GM19240 (cell line): ENCODE measurements at regions not wholly inside any gene's neighbourhood (a gene's known extent, or its start where the extent isn't known, plus 50 kb on each side); places are given as distances from the start of the nearest gene placed in this dataset.
"Not testable (repeated sequence)": the region's sequence is repeated elsewhere in the genome, so short reads cannot be mapped to it uniquely, and the experiment has no call there.

Source experiments
- DNase-seq: peaks from one replicate; pipeline ENCODE4 v3.0.0; 2011; ENCODE audit warnings: low spot score; ENCODE audit not compliant: insufficient read length

DNA sequence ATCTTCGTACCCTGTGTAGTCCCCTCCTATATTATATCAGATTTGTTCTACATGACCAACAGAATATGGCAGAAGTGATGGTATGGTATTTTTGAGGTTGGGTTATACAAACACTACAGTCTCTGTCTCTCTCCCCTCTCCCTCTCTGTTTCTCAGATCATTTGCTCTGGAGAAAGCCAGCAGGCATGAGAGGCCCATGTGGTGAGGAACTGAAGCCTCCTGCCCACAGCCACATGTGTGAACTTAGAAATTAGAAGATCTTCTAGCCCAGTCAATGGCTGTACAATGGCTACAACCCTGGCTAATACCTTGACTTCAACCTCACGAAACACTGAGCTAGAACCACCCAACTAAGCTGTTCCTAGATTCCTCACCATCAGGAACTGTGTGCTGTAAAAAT lies 250.6 kb downstream of the SMAD2 start:
- DNase-seq: no peak

DNA sequence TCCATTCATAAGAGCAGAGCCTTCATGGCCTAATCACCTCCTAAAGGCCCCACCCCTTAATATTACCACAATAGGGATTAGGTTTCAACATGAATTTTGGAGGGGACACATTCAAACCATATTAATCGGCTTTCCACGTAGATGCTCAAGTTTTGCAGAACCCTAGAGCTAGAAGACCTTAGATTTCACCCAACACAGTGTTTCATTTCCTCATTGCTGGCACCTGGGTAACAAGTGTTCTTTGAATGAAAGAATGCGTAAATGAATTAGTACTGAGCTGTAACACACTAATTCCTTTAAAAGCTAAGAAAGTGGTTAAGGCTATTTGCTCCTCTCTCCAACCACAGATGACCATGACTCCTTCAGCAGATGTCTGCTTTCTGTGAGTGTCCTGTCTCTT lies 252.5 kb downstream of the SMAD2 start:
- no peak for DNase-seq

DNA sequence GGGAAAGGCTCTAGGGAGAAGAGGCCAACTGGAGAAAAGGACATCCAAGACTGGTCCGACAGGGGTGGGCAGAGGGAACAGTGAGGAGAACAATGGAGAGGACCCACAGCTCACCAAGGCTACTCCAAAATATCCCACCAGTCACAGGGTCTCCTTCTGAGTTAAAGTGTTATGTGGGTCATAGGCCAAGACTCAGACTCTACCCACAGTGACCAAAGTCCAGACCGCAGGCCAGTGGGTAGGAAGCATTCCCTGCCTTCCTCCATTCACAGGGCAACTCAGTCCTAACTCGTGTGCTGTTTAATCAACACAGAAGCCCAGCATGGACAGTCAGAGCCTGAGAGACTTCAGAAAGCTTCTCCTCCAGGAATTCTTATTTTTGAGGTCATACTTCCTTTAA lies 260.6 kb downstream of the SMAD2 start:
- no peak for DNase-seq

DNA sequence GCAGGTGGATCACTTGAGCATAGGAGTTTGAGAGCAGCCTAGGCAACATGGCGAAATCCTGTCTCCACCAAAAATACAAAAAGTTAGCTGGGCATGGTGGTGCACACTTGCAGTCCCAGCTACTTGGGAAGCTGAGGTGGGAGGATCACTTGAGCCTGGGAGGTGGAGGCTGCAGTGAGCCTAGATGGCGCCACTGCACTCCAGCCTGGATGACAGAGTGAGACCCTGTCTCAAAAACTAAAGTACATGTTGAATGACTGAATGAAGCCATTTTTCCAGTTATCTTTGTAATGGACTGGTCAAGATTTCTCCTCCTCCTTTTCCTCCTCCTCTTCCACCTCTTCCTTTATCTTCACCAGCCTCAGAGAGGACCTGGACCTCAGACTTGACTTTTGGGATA lies 272.0 kb downstream of the SMAD2 start:
- DNase-seq: no peak

DNA sequence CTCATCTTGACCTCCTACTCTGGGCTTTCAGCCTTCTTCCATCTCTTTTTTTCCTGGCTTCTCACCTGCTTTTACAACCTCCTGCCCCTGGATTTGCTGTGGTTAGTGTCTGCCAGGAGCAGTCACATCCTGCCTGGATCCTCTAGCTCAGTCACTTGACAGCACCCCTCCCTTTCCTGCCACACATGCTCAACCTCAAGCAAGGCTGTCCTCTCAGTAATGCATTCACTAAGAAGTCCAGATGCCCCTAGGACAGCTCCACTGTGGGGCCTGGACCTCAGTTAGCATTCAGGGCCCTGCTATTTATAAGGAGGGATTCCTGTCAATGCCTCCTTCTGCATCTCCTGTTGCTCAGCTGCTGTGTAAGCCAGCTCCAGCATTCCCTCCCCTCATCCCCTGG lies 275.5 kb downstream of the SMAD2 start:
- DNase-seq: no peak

DNA sequence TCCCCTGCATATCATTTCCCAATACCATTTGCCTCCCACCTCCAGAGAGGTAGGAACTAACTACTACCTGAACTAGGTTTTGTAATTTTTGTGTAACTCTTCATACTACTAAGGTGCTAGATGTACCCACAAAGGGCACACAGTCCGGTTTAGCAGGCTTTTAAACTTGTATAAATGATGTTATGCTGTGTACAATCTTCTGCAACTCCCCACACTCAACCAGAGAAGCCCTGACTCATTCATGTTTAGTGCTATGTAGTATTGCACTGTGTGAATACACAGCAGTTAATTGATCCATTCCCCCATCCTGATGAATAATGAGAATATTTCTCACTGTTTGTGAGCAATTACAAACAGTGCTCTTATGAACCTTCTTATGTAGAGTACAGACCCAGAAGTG lies 285.6 kb downstream of the SMAD2 start:
- no peak for DNase-seq

DNA sequence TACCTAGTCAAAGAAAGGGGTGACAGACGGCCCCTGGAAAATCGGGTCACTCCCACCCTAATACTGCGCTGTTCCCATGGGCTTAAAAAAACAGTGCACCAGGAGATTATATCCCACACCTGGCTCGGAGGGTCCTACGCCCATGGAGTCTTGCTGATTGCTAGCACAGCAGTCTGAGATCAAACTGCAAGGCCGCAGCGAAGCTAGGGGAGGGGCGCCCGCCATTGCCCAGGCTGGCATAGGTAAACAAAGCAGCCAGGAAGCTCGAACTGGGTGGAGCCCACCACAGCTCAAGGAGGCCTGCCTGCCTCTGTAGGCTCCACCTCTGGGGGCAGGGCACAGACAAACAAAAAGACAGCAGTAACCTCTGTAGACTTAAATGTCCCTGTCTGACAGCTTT lies 292.9 kb downstream of the SMAD2 start:
- not testable (repeated sequence) for DNase-seq

DNA sequence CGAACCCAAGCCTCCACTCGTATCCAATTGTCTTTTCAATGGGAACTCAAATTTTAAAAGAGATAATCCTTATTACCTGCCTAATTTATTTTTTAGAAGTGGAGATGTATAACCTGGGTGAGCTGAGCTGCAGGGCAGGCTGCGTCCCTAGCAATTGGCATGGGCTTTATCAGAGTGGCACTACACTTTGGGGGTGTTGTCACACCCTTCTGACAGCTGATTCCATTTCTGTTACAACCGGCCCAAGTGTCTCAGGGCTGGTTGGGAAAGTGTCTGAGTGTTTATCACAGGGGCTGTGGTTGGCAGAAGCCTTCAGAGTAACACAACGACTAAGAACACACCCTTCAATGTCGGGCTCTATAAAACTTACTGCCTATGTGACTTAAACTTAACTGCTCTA lies 295.0 kb downstream of the SMAD2 start:
- DNase-seq: no peak

DNA sequence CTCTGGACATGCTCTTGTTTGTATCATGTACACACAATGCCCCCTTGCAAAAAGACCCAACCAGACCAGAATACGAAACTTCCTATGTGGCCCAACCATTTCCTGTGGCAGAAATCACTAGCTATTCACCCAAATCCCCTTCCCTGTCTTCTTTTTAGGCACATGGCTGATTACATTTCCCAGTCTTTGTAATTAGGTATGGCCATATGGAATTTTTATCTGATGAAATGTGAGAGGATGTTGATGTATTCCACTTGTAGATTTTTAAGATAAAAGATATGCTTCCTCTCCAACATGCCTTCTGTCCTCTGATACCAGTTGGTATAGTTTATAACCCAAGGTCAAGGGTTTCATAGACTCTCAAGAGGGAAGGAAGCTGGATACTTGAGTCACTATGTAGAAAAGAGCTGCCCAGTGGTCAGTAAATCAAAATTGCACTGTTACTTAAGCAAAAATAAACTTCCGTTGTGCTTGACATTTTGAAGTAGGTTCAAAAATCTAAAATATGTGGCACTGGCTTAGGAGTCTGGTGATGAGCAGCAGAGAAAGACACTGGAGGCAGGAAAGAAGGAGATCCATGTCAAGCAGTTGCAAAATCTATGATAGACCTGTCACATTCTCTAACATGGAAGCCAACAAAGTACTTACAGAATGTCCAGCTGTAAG lies 297.4 kb downstream of the SMAD2 start:
- no peak for DNase-seq

DNA sequence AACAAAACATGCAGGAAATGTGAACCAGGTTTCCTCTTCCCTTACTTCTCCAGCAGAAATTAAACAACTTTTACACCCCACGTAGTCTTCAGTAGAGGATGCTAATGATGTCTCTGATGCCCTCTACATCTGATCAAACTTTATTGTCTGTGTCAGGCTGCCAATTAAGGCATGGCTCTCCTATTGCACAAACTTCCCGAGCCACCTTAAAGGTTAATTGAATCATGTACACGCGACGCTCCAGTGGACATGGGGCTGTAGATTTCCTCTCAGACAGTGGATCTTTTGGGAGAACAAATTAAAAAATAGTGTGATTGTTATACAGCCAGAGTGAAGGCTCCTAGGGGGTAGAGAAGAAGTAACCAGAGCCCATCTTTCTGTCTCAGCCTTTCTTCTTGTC lies 301.6 kb downstream of the SMAD2 start:
- DNase-seq: no peak

DNA sequence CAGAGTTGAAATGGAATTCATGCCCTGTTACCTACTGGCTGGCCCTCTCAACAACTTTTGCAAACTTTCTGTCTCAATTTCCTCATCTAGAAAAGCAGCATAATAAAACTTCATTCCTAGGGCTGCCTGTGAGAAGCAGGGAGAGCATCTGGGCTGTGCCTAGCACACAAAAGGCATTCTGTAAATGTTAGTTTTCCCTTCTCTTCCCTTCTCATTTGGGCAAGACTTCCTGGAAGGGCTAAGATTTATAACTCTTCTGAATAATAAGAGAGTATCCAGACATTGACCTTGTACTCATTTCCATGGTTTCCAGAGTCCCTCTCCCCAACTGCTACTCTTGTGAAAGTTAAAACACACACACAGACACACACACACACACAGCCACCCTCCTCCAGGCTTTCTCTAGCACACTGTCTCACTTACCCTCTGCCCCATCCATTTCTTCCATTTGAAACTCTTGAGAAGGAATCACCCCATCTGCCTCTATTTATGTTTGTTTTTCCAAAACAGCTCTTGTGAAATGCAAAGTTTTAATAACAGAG lies 302.1 kb downstream of the SMAD2 start:
- no peak for DNase-seq

DNA sequence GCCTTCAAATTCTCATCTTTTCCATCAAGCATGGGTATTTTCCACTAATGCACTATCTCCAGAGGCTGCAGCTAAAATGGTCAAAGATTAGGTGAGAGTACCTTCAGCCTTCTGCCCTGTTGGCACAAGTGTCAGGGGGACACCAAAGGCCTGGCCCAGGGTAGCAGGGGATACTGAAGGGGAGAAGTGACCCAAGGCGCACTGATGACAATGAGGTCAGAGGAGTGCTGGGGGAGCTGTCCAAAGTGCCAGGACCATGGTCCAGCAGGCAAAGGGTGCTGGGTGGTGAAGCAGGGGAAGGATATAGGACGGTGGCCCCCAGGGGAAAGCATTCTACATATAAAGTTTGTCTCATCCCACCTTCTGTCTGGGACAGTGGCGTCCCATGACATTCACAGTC lies 303.4 kb downstream of the SMAD2 start:
- DNase-seq: no peak

DNA sequence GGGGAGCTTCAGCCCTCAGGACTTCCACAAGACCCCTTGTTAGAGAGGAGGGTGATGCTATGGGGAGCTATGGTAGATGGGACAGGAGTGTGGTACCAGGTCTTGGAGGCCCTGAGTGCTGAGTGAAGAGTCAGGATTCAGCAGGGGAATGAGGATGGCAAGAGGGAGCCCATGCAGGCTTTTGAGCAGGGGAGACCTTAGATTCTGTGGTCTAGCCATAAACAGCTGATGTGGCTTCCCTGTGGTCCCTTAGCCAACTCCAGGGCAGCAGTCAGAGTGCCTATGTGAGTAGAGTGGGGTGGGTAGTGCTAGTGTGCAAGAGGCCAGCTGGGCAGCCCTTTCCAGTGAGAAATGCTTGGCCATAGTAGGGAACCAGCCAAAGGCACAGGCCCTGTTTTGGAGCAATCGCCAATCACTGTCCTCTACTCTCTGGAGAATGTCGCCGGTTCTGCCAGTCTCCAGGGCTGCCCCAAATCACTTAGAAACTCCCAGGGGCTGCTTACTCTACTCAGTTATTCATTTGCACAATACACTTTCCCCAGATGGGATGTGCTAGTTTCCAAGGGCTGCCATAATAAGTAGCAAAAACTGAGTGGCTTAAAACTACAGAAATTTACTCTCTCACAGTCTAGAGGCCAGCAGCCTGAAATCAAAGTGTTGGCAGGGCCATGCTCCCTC lies 310.5 kb downstream of the SMAD2 start:
- no peak for DNase-seq

DNA sequence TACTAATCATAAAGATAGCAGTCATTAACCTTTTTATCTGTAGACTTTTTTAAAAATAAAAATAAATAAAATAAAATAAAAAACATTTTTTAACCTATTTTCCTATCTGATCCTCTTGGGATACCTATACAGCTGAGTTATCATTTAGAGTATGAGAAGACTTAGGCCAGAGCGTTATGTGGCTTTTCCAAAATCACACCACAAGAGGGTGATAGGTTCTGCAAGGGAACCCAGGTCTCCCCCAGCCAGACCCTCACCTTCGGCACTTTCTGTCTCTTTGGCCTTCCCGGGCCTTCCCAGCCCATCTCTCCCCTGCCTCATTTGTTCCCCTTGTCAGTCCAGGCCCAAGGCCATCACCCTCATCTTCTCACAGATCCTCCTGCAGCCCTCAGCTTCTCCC lies 311.7 kb downstream of the SMAD2 start:
- DNase-seq: no peak

DNA sequence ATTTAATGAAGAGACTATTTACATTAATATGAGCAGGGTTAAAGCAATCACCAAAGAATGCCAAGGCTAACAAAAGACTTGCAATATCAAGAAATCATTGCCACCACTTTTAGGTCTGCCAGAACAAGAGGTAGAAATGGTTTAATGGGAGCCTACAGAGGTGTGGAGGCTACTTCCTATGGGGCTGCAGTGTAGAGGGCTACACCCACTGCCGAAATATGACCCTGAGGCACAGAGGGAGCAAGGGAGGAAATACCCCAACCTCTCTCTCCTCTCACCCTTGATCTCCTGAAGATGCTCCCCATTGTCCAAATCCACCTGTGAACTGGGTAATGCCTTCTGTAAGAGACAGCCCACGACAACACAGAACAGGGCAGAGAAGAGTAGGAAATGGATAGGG lies 315.4 kb downstream of the SMAD2 start:
- no peak for DNase-seq

DNA sequence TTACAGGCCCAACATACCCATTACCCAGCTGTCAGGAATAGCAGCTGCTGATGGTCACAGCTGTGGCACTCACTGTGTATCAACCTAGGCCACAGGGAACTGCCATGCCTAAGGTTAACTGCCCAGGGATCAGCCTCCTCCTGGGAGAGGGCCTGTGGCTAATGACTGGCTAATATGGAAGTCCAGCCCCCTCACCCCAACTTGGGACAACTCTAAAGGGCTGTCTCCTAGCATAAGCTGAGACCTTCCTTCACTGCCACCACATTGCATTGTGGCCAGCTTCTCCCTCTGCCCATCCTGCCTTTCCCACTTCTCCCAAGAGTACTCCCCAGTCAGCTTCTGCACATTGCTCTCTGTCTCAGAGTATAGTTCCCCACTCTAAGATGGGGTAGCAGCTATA lies 316.5 kb downstream of the SMAD2 start:
- DNase-seq: no peak

DNA sequence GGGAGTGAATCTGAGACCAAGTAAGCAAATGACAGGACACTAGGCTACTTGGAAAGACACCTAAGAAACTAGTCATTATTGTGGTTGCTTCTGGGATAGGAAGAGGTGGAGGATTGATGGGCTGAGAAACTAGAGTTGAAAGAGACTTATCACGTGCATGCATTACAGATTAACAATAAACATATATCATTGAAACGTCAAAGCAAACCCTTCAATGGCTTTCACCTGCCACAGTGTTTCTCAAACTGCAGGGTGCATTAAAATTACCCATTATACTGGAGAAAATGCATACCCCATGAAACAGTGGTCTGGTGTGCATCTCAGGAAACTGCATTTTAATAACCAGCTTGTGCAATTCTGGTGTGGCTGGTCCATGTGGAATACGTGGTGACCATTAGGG lies 318.8 kb downstream of the SMAD2 start:
- no peak for DNase-seq

DNA sequence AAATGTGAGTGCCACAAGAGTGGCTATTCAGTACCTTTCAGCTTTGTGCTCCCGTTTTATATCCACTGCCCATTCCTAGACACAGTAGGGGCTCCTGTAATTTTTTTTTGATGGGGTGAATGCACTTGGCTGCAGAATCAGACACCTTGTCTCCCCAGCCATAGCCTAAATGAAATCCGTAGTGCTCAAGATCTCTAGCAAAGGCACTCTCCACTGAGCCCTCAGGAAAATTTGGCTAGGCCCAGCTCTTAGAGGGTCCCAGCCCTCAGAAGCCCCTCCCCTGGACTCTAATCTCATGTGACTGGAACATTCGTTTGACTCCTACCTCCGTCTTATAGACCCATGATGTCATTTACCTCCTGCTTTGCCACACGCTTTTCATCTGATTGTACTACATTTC lies 323.9 kb downstream of the SMAD2 start:
- no peak for DNase-seq

DNA sequence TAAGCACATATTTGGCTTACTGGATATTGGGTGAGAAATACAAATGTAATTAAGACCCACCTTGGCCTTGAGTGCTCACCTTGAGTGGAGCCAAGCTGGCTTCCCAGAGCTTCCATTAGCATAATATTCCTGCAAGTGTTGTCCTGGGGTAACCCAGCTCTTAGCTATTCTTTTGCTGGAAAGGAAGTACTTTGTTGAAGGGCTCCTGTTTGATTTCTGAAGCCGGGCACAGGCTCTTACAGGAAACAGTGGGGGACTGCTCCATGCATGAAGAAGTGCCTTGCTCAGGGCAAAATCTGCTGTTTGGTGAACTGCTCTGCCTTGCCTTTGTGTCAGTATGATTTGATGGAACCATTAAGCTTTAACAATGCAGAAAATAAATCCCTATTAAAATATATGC lies 325.4 kb downstream of the SMAD2 start:
- no peak for DNase-seq

DNA sequence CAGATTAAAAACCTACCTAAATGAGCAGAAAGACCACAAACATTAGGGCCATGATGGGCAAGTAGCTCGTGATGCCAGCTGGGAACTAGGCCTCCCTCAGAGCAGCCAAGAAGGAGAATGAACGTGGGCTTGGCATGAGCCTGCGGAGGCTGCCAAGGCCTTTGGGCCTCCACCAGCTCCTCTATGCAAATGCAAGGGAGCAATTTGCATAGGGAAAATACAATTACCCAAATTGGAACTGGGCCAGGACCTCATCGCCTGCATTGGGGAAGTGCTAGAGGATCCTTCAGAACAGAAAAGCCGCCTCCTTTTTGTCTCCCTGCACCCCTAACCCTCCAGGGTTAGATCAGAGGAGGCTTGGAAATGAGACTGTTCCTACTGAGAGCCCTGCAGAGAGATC lies 326.4 kb downstream of the SMAD2 start:
- no peak for DNase-seq

DNA sequence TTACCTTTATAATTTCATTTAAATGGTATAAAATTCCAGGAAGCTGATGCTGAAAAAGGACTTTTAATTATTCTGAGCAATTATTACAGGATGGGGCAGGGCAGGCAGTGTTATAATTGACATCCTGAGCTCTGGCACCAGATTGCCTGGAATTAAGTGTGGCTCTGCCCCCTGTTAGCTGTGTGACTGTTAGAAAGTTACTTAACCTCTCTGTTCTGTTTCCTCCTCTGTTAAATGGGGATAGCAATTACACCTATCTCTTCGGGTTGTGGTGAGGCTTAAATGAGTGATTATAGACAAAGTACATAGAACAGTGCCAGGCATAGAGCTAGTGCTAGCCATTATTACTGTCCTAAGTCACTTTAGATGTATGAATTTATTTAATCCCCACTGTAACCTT lies 327.3 kb downstream of the SMAD2 start:
- no peak for DNase-seq

DNA sequence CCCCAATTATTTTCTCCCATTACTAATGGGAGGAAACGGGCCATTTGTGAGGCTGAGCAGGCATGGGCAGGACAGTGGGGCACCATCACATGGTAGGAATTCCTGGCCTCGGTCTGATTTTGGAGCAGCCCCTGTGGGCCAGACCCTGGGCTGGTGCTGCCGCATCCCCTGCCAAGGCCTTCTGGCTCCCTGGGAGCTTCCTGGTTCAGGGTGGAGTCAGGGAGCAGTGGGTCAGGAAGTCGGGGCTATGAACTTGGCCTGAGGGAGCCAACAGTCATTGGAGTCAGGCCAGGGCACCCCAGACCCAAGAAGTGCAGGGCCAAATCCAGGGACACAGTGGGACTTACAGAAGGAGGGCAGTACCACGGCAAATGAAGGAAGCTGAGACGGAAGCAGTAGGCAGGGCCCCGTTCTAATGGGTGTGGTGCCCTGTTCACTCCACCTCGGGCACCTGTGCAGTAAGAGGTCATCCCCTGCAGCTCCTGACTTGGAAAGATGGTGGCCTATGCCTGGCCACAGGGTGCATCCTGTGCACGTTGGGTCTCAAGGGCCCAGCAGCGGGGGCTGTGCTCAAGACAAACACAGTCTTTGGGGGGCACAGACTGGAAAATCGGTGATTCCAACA lies 328.1 kb downstream of the SMAD2 start:
- no peak for DNase-seq
